Lower lobe of right lung (tissue), 2 donors: ENCODE measurements at regions not wholly inside any gene's neighbourhood (a gene's known extent, or its start where the extent isn't known, plus 50 kb on each side); places are given as distances from the start of the nearest gene placed in this dataset.

Experiments
- ATAC-seq, 2 donors: fragments of 200-7000 bp; cut with Tn5 transposase; one replicate each; pipeline ENCODE4 v1.9.1; 2020 to 2022; ENCODE audit warnings: mild to moderate bottlenecking in 2 of 2, moderate library complexity in 2 of 2
- DNase-seq: peaks from one replicate; pipeline ENCODE4 v3.0.0-alpha.2; 2020
- H3K27ac ChIP-seq: fragments of 200-600 bp; one replicate; pipeline ENCODE4 v1.8.0; 2022
- H3K27me3 ChIP-seq: fragments of 200-600 bp; one replicate; pipeline ENCODE4 v1.8.0; 2022; ENCODE audit warnings: low read depth
- H3K36me3 ChIP-seq: fragments of 200-600 bp; one replicate; pipeline ENCODE4 v1.8.0; 2022; ENCODE audit warnings: mild to moderate bottlenecking
- H3K4me1 ChIP-seq: fragments of 200-600 bp; one replicate; pipeline ENCODE4 v1.8.0; 2022
- H3K4me3 ChIP-seq: fragments of 200-600 bp; one replicate; pipeline ENCODE4 v1.8.0; 2022; ENCODE audit warnings: mild to moderate bottlenecking
- H3K9me3 ChIP-seq: fragments of 200-600 bp; one replicate; pipeline ENCODE4 v1.8.0; 2022
- CTCF ChIP-seq: fragments of 200-600 bp; IDR thresholded peaks from one replicate; pipeline ENCODE4 v1.8.0; 2022; ENCODE audit warnings: antibody characterized with exemption, mild to moderate bottlenecking
- intact Hi-C: fragments of 100-400 bp; cut with DNase I; formaldehyde crosslinking; loops from one replicate; pipeline ENCODE4 v1.11.0; 2022
- donor health status: DM: no; HTN: yes; CAD: no; lungs with severe emphysema.

DNA sequence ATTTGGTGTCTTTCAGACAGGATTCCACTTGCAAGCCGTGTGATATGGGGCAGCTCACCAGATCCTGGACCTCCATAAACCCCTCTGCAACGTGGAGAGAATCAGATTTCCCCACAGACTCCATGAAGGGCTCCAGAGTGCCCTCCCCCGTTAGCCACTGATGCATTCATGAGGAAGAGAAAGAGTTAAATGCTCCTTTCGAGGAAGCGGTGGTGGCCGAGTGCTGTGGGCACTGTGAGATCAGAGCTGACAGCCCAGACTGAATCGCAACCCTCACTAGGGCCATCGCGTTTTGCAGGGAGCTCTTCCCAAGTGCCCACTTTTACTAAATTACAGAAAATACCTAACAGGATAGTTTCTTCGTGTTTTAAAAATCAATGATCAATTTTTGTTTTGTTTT is 226.3 kb upstream of the ZNF32 start:
- intact Hi-C loops: no loop called here
- no peak for DNase-seq
- no peak overlapping the region for H3K27ac ChIP-seq
- H3K36me3 ChIP-seq: no peaks in the 10 kb centered on the region
- H3K4me1 ChIP-seq: no peaks in the 10 kb centered on the region
- H3K4me3 ChIP-seq: no peak overlapping the region
- TF ChIP-seq CTCF: no peak
- no peaks in the 10 kb centered on the region for H3K27me3 ChIP-seq
- no peaks in the 10 kb centered on the region for H3K9me3 ChIP-seq
- no peak for ATAC-seq

- no peak for TF ChIP-seq CTCF
- H3K4me1 ChIP-seq: no peaks in the 10 kb centered on the region
- no peaks in the 10 kb centered on the region for H3K27me3 ChIP-seq
- H3K4me3 ChIP-seq: no peak overlapping the region
- H3K36me3 ChIP-seq: no peaks in the 10 kb centered on the region
- intact Hi-C loops: no loop called here
- H3K9me3 ChIP-seq: no peaks in the 10 kb centered on the region
- no peak overlapping the region for H3K27ac ChIP-seq
- ATAC-seq (no peak), DNase-seq (no peak)
These were observed 225.0 kb upstream of the ZNF32 start for GRCh38 chr10:43873717-43874116.

- TF ChIP-seq CTCF: no peak
- Histone ChIP-seq H3K36me3 (no peaks in the 10 kb centered on the region), H3K9me3 (no peaks in the 10 kb centered on the region), H3K27me3 (no peaks in the 10 kb centered on the region), H3K4me1 (no peaks in the 10 kb centered on the region), H3K27ac (no peak overlapping the region), H3K4me3 (no peak overlapping the region)
- no peak for ATAC-seq
- no peak for DNase-seq
- intact Hi-C loops: no loop called here
These were observed 224.0 kb upstream of the ZNF32 start for GRCh38 chr10:43872644-43873043.

DNA sequence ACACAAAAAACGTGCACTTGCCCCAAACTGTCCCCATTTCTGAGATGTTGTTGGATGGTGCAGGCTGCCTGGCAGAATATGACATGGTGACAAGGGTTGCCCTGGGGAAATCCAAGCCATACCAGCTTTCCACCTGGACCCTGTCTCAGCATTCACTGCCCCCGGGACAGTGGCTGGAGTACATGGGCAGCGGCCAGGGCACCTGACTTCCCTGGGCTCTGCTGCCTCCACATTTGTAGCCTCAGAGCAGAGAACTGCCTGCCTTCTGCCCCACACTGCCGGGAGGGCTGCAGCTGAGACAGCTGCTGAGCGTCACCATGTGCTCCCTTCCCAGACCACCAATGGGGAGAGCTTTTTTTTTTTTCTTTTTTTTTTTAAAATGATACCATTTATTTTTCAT is 222.9 kb upstream of the ZNF32 start:
- Histone ChIP-seq H3K4me3 (no peak overlapping the region), H3K27ac (no peak overlapping the region), H3K36me3 (no peaks in the 10 kb centered on the region), H3K9me3 (no peaks in the 10 kb centered on the region), H3K4me1 (no peaks in the 10 kb centered on the region), H3K27me3 (no peaks in the 10 kb centered on the region)
- ATAC-seq (no peak), DNase-seq (no peak)
- no peak for TF ChIP-seq CTCF
- intact Hi-C loops: no loop called here

DNA sequence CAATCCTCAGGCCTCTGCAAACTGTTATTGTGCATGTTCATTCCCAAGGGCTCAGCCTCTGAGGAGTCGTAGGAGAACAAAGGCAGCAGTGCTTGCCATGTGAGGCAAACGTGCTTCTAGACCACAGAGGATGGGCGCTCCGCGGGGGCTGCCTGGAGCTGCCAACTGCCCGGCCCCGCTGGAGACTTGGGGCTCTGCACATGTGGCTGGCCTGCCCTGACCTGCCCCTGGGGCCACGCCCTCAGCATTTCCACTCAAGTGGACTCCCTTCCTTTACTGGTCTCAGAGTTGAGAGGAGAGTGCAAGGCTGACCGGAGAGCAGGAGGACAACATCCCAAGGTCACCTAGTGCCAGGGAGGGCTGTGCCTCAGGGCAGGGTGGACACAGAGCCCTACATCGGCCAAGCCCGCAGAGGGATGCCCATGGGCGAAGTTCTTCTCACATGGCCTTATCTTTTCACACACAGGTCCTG is 222.3 kb upstream of the ZNF32 start:
- ATAC-seq (peak in 1 of 2 donors; percentile 19), DNase-seq (no peak)
- Histone ChIP-seq H3K9me3 (no peaks in the 10 kb centered on the region), H3K4me3 (no peak overlapping the region), H3K36me3 (no peaks in the 10 kb centered on the region), H3K27me3 (no peaks in the 10 kb centered on the region), H3K4me1 (no peaks in the 10 kb centered on the region), H3K27ac (peak overlapping the region; percentile 11)
- intact Hi-C loops: no loop called here
- TF ChIP-seq CTCF: no peak
